ENCODE measurements at regions not wholly inside any gene's neighbourhood (a gene's known extent, or its start where the extent isn't known, plus 50 kb on each side); places are given as distances from the start of the nearest gene placed in this dataset.

DNA sequence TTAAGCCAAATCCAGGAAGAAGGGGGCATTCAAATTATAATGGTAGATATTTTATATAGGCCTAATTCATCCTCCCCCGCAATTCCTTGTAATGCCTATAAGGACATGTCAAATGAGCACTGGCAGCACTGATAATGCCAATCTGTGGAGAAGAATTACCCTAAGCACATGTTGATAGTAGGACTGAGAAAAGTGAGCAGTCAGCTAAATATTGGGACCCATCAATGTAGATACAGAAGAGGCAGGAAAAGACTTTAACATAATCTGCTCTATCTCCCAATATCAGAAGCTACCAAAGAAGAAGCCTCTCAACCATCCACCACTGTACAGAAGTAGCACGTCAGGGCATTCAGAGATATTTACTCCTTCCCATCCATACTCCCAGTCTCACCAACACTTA, 101.3 kb upstream of the REG3A start:
- no peak overlapping the region for H3K4me3 ChIP-seq (ENCODE audit: control insufficient read depth, low read depth, low read length)
- TF ChIP-seq, protein P1, sequence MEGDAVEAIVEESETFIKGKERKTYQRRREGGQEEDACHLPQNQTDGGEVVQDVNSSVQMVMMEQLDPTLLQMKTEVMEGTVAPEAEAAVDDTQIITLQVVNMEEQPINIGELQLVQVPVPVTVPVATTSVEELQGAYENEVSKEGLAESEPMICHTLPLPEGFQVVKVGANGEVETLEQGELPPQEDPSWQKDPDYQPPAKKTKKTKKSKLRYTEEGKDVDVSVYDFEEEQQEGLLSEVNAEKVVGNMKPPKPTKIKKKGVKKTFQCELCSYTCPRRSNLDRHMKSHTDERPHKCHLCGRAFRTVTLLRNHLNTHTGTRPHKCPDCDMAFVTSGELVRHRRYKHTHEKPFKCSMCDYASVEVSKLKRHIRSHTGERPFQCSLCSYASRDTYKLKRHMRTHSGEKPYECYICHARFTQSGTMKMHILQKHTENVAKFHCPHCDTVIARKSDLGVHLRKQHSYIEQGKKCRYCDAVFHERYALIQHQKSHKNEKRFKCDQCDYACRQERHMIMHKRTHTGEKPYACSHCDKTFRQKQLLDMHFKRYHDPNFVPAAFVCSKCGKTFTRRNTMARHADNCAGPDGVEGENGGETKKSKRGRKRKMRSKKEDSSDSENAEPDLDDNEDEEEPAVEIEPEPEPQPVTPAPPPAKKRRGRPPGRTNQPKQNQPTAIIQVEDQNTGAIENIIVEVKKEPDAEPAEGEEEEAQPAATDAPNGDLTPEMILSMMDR (conservative IDR thresholded peaks at IDR 0.05; ENCODE audit: control insufficient read depth, insufficient read depth, low read depth, low read length) = no peak
- no peak for DNase-seq (ENCODE audit: low read depth)

DNA sequence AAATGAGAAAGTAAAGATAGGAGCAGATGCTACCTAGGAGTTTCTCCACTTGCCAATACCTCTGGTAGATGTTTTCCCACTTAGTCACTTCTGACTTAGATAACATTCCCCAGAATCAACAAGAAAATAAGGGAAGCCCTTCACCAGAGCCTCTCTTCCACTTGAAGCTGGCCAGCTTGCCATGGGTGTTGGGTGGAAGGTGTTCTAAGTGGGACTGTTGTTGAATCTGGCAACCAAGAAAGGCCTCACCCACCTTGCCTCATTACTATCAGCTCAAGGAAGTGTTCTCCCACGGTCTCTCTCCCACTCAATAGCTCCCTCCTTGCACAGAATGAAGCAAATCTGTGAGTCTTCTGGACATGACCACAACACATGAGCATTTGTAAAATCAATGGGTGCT, 100.4 kb upstream of the REG3A start:
- TF ChIP-seq, protein P1 (conservative IDR thresholded peaks at IDR 0.05; ENCODE audit: control insufficient read depth, insufficient read depth, low read depth, low read length) = no peak
- no peak for DNase-seq (ENCODE audit: low read depth)
- H3K4me3 ChIP-seq (ENCODE audit: control insufficient read depth, low read depth, low read length) = no peak overlapping the region

DNA sequence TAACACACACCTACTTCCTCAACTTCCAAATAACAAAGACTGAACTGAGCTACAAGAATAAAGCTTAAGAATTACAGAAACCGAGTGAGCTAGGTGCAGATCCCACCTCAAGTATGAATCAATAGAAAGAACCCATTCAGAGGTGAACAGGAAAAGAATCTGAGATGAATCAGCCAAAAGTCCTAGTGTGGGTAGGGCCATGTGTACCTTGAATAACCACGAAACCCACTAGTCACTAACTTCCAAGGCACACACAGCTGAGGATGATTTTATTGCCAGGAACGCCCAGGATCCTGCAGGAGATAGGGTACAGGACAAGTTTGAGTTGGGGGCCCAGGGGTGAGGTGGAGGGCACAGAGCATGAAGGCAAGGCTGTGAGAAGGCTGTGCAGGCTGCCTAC, 99.7 kb upstream of the REG3A start:
- TF ChIP-seq, protein P1 (conservative IDR thresholded peaks at IDR 0.05; ENCODE audit: control insufficient read depth, insufficient read depth, low read depth, low read length) = no peak
- DNase-seq (ENCODE audit: low read depth) = no peak
- no peak overlapping the region for H3K4me3 ChIP-seq (ENCODE audit: control insufficient read depth, low read depth, low read length)

DNA sequence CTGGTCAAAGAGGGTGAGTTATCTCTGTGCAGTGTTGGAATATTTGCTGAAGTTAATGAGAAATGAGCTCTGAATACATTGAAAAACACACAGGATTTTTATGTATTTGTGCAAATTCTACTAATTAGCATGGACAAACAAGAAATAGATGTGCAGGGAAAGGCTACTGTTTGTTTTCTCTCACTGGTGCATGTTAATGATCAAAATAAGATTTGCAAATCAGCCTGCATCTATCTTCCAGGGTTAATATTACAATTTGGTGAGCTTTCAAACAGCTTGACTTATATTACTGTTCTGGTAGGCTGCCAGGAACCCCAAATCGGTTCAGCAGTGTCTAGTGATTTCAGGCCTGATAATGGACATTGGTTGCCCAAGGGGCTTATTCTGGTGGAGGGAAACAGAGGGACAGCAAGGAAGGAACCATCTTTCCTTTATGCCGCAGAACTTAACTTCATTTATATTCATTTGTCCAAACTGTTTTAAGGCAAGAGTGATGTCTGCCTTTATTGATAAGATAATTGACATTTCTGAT, 93.8 kb upstream of the REG3A start:
- no peak for DNase-seq (ENCODE audit: low read depth)
- TF ChIP-seq, protein P1 (conservative IDR thresholded peaks at IDR 0.05; ENCODE audit: control insufficient read depth, insufficient read depth, low read depth, low read length) = no peak

DNA sequence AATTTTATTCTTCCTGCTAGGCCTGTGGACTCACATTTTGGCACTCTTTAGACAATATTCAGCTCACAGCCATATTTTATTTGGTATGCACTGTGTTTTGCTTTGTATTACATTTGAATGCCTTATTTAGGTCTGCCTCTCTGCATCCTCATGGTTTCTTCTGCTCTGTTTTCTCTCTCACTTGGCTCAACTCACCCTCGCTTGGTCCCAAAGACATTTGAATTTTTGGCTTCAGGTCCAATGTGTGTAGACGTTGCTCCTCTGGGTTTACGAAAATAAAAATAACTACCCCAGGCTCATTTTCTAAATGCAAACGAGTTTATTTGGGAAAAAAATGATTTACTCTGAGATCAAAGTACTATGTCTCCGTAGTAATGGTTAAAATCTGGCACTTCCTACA, 91.1 kb upstream of the REG3A start:
- DNase-seq (ENCODE audit: low read depth) = no peak
- H3K4me3 ChIP-seq (ENCODE audit: control insufficient read depth, low read depth, low read length) = no peak overlapping the region
- TF ChIP-seq, protein P1 (conservative IDR thresholded peaks at IDR 0.05; ENCODE audit: control insufficient read depth, insufficient read depth, low read depth, low read length) = no peak

More for the DNA sequence above, 93.8 kb upstream of the REG3A start:
- H3K4me3 ChIP-seq (ENCODE audit: control insufficient read depth, low read depth, low read length) = no peak overlapping the region

DNA sequence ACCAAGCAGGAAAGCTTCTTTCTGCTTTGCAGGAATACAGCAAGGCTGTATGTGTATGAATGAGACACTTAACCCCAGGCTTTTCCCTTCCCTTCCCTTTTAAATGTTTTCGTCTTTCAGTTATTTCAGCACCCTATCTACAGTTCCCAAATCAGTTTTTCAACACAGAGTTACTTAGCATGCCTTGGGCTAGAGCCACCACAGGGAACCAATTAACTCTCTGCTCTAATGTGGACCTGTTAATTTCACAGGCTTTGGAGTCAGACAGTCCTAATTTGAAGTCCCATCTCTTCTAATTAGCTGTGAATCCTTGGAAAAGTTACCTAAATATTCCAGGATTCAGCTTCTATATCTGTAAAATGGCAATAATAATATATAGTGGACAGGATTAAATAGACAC, 89.2 kb upstream of the REG3A start:
- TF ChIP-seq, protein P1 (conservative IDR thresholded peaks at IDR 0.05; ENCODE audit: control insufficient read depth, insufficient read depth, low read depth, low read length) = no peak
- H3K4me3 ChIP-seq (ENCODE audit: control insufficient read depth, low read depth, low read length) = no peak overlapping the region
- no peak for DNase-seq (ENCODE audit: low read depth)

DNA sequence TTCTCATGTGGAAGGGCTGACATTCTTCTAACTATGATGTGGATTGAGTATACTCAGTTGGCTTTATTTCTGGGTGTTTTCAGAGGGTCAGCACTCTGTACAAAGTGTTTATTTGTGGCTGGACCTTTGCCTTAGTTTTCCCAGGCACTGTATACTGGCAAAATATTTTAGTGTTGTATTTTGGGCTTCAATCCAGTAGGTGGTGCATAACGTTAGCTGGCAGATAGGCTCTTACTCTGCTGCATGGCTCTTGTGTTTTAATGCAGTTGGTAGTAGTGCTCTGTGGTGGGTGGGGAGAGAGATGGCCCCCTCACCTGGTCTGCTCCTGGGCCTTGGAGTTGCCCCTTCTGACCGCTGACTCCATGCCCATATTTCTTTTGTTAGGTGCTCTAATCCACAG, 75.6 kb upstream of the REG3A start:
- H3K4me3 ChIP-seq (ENCODE audit: control insufficient read depth, low read depth, low read length) = no peak overlapping the region
- DNase-seq (ENCODE audit: low read depth) = no peak
- TF ChIP-seq, protein P1 (conservative IDR thresholded peaks at IDR 0.05; ENCODE audit: control insufficient read depth, insufficient read depth, low read depth, low read length) = no peak

Measured in fibroblast of mammary gland (primary cell).